CD8-positive, alpha-beta memory T cell (primary cell): ENCODE measurements at regions not wholly inside any gene's neighbourhood (a gene's known extent, or its start where the extent isn't known, plus 50 kb on each side); places are given as distances from the start of the nearest gene placed in this dataset.

Experiments
- CTCF ChIA-PET: fragments of 350-600 bp; sonication (Branson Sonifier 250); formaldehyde crosslinking; loops from one replicate; lab custom pipeline; 2021; ENCODE audit warnings: antibody characterized with exemption; lab: Charles Lee
- POLR2A ChIA-PET: fragments of 350-600 bp; sonication (Branson Sonifier 250); formaldehyde crosslinking; loops from one replicate; lab custom pipeline; 2021; ENCODE audit warnings: antibody characterized with exemption; lab: Charles Lee
- DNase-seq, 5 donors: peaks; one replicate each; pipeline versions ENCODE4 v3.0.0 to v3.0.0-alpha.2; 2020 to 2022; ENCODE audit warnings: mixed read lengths in 1 of 5
- H3K27ac ChIP-seq: one replicate; pipeline ENCODE4 v1.7.0; 2013; ENCODE audit warnings: low read depth, mild to moderate bottlenecking, low read length, moderate library complexity
- H3K27me3 ChIP-seq: 2 replicates; pipeline ENCODE4 v1.7.0; 2013; ENCODE audit warnings: low read length, mild to moderate bottlenecking; ENCODE audit not compliant: insufficient read depth, poor library complexity, severe bottlenecking
- H3K36me3 ChIP-seq: 2 replicates; pipeline ENCODE4 v1.7.0; 2013; ENCODE audit warnings: mild to moderate bottlenecking, low read length, moderate library complexity; ENCODE audit not compliant: insufficient read depth
- H3K4me1 ChIP-seq: 2 replicates; pipeline ENCODE4 v1.7.0; 2013; ENCODE audit warnings: mild to moderate bottlenecking, low read length, moderate library complexity; ENCODE audit not compliant: insufficient read depth
- H3K4me3 ChIP-seq: 2 replicates; pipeline ENCODE4 v1.7.0; 2013; ENCODE audit warnings: mild to moderate bottlenecking, low read length
- H3K9me3 ChIP-seq: 2 replicates; pipeline ENCODE4 v1.7.0; 2013; ENCODE audit warnings: mild to moderate bottlenecking, low read length
- H3K27ac Mint-ChIP-seq, 8 donors: one replicate each; pipeline ENCODE4 v1.8.0; 2020 to 2021; ENCODE audit warnings: mixed read lengths in 8 of 8, mild to moderate bottlenecking in 6 of 8, inconsistent platforms in 3 of 8, moderate library complexity in 3 of 8
- H3K27me3 Mint-ChIP-seq, 2 donors: one replicate each; pipeline ENCODE4 v1.8.0; 2020 to 2021; ENCODE audit warnings: mixed read lengths in 2 of 2, mild to moderate bottlenecking in 1 of 2, moderate library complexity in 1 of 2
- H3K36me3 Mint-ChIP-seq, 3 donors: one replicate each; pipeline ENCODE4 v1.8.0; 2020 to 2021; ENCODE audit warnings: mixed read lengths in 3 of 3, inconsistent platforms in 1 of 3, mild to moderate bottlenecking in 1 of 3
- H3K4me1 Mint-ChIP-seq, 3 donors: one replicate each; pipeline ENCODE4 v1.8.0; 2020 to 2021; ENCODE audit warnings: mixed read lengths in 3 of 3, inconsistent platforms in 1 of 3, mild to moderate bottlenecking in 1 of 3
- H3K4me3 Mint-ChIP-seq, 7 donors: one replicate each; pipeline ENCODE4 v1.8.0; 2020 to 2021; ENCODE audit warnings: mixed read lengths in 7 of 7, mild to moderate bottlenecking in 6 of 7, moderate library complexity in 4 of 7, inconsistent platforms in 2 of 7
- H3K9me3 Mint-ChIP-seq, 5 donors: one replicate each; pipeline ENCODE4 v1.8.0; 2020 to 2022; ENCODE audit warnings: mixed read lengths in 5 of 5, mild to moderate bottlenecking in 3 of 5, moderate library complexity in 2 of 5, inconsistent platforms in 1 of 5

DNA sequence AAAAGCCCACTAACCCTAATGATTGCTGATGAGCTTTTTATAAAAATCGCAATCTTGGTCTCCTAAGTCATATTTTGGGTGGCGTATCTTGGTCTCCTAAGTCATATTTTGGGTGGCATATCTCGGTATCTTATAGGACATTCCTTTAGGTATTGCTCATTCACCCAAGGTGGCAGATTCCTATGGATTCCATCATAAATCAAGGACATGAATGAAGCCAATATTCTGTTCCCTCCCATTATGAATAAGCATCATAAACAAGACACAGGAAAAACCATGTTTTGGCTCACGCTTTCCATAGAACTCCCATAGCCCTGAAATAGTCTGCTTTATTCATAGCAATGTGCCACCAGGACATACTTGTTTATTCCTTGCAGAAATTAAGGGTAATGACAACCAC is 95.0 kb upstream of the CD99 start:
- peaks cover 3 to 35% (median 7%) of the 10 kb centered on the region in 3 donors for H3K36me3 Mint-ChIP-seq
- Histone ChIP-seq H3K9me3 (no peaks in the 10 kb centered on the region), H3K4me1 (no peaks in the 10 kb centered on the region), H3K27me3 (no peaks in the 10 kb centered on the region), H3K36me3 (no peaks in the 10 kb centered on the region), H3K27ac (no peak overlapping the region), H3K4me3 (no peak overlapping the region)
- no peak overlapping the region for H3K4me3 Mint-ChIP-seq
- POLR2A ChIA-PET = no interaction called here
- H3K4me1 Mint-ChIP-seq = peaks cover 12 to 20% (median 17%) of the 10 kb centered on the region in 3 donors
- no peaks in the 10 kb centered on the region for H3K9me3 Mint-ChIP-seq
- H3K27me3 Mint-ChIP-seq = no peaks in the 10 kb centered on the region
- DNase-seq = no peak
- H3K27ac Mint-ChIP-seq = peak overlapping the region in 3 of 8 donors; percentile 35 to 55 (median 42)
- CTCF ChIA-PET = no interaction called here

DNA sequence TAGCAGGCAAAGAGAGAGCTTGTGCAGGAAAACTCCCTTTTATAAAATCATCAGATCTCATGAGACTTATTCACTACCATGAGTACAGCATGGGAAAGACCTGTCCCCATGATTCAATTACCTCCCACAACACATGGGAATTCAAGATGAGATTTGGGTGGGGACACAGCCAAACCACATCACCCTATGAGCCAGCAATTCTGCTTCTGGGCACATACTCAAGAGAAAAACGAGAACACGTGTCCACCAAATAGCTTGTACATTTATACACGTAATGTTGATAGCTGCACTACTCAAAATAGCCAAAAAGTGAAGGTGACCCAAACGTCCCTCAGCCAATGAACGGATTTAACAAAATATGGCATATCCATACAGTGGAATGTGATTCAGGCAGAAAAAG is 94.5 kb upstream of the DHRSX start:
- Mint-ChIP-seq H3K4me1 (peaks cover 14 to 20% (median 15%) of the 10 kb centered on the region in 3 donors), H3K4me3 (no peak overlapping the region), H3K27me3 (no peaks in the 10 kb centered on the region), H3K36me3 (peaks cover 3 to 28% (median 7%) of the 10 kb centered on the region in 3 donors), H3K9me3 (no peaks in the 10 kb centered on the region), H3K27ac (peak overlapping the region in 1 of 8 donors; percentile 37)
- no peaks in the 10 kb centered on the region for H3K27me3 ChIP-seq
- H3K9me3 ChIP-seq = no peaks in the 10 kb centered on the region
- no peaks in the 10 kb centered on the region for H3K4me1 ChIP-seq
- H3K36me3 ChIP-seq = no peaks in the 10 kb centered on the region
- no peak overlapping the region for H3K27ac ChIP-seq
- ChIA-PET CTCF (no interaction called here), POLR2A (no interaction called here)
- DNase-seq = no peak
- no peak overlapping the region for H3K4me3 ChIP-seq

DNA sequence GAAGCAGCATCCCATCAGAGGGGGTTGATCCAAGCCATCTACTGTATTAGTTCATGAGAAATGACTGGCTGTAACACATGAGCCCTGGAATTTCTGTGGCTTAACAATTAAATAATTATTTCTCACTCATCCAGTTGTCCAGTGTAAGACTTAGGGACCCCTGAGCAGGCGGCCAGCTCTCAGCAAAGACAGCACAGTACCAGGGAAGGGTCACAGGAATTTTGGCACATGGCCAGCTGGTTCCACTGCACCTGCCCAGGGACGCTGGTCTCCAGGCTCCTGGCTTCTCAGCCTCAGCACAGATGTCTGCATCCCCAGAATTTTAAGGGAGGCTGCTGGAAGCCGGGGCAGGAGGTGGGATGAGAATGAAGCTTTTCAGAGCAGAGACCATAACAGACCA is 93.7 kb upstream of the DHRSX start:
- H3K27me3 ChIP-seq = no peaks in the 10 kb centered on the region
- H3K27ac Mint-ChIP-seq = peak overlapping the region in 1 of 8 donors; percentile 14
- ChIA-PET CTCF (no interaction called here), POLR2A (no interaction called here)
- no peaks in the 10 kb centered on the region for H3K4me1 ChIP-seq
- H3K4me3 ChIP-seq = no peak overlapping the region
- no peak overlapping the region for H3K4me3 Mint-ChIP-seq
- H3K27me3 Mint-ChIP-seq = no peaks in the 10 kb centered on the region
- H3K27ac ChIP-seq = no peak overlapping the region
- H3K36me3 Mint-ChIP-seq = peaks cover 0 to 22% (median 7%) of the 10 kb centered on the region in 3 donors
- H3K36me3 ChIP-seq = no peaks in the 10 kb centered on the region
- peaks cover 14 to 20% (median 15%) of the 10 kb centered on the region in 3 donors for H3K4me1 Mint-ChIP-seq
- no peaks in the 10 kb centered on the region for H3K9me3 ChIP-seq
- H3K9me3 Mint-ChIP-seq = no peaks in the 10 kb centered on the region
- no peak for DNase-seq

DNA sequence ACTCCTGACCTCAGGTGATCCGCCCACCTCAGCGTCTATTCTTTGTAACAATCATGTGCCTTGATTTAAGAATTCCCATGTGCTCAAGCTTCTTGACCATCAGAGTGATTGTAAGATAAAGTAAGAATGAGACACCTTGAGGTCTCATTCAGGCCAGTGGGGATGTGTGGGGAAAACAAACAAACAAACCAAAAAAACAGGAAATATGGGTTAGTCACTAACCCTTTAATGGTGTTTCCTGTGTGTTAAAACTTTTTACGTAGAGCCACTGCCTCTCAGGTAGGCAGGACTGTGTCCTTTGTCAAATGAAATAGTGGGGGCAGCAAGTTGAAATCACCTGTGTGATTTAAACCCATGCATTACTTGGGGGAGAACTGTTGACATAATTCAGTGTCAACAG is 91.5 kb upstream of the DHRSX start:
- DNase-seq = no peak
- peak overlapping the region in 1 of 8 donors; percentile 22 for H3K27ac Mint-ChIP-seq

DNA sequence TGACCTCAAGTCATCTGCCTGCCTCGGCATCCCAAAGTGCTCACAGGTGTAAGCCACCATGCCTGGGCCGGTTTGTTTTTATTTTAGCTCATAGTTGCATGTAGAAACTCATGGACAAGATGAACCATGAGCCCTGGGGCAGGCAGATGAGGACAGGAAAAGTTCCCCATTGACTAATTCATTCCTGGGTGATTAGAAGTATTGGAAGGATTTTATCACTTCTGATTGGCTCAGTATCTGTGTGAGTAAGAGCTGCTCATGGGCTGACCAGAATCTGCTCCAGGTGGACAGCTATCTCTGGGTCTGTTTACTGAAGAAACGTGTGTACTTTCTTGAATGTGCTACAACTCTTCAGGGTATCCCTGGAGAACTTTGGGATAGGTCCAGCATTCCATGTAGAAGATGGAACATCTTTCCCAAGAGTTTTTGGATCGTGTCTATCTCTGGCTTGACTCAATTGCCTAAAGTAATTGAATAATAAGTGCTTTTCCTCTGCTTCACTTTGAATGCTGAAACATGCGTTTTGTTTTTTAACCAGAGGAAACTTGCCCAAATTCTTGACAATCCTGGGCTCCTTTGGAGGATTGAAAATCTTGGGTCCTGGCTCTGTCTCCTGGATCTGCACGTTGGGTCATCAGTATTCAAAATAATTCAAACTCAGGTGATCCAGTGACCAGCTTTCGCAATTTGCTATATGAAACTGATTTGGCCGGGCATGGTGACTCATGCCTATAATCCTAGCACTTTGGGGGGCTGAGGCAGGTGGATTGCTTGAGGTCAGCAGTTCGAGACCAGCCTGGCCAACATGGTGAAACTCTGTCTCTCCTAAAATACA is 88.6 kb upstream of the DHRSX start:
- H3K4me3 Mint-ChIP-seq = no peak overlapping the region
- H3K9me3 Mint-ChIP-seq = no peaks in the 10 kb centered on the region
- no peaks in the 10 kb centered on the region for H3K27me3 ChIP-seq
- H3K4me3 ChIP-seq = no peak overlapping the region
- peaks cover 4 to 6% of the 10 kb centered on the region in 2 donors for H3K27me3 Mint-ChIP-seq
- CTCF ChIA-PET = no interaction called here
- no peak for DNase-seq
- no peaks in the 10 kb centered on the region for H3K9me3 ChIP-seq
- H3K4me1 ChIP-seq = no peaks in the 10 kb centered on the region
- no peaks in the 10 kb centered on the region for H3K36me3 ChIP-seq
- H3K36me3 Mint-ChIP-seq = no peaks in the 10 kb centered on the region
- H3K27ac Mint-ChIP-seq = peak overlapping the region in 2 of 8 donors; percentile 24 to 84
- H3K27ac ChIP-seq = no peak overlapping the region
- H3K4me1 Mint-ChIP-seq = peaks cover 13 to 19% (median 16%) of the 10 kb centered on the region in 3 donors
- POLR2A ChIA-PET = no interaction called here

More for the DNA sequence above, 91.5 kb upstream of the DHRSX start:
- ChIA-PET CTCF (no interaction called here), POLR2A (no interaction called here)
- Histone ChIP-seq H3K27ac (no peak overlapping the region), H3K9me3 (no peaks in the 10 kb centered on the region), H3K36me3 (no peaks in the 10 kb centered on the region), H3K4me1 (no peaks in the 10 kb centered on the region), H3K4me3 (no peak overlapping the region), H3K27me3 (no peaks in the 10 kb centered on the region)
- no peaks in the 10 kb centered on the region for H3K27me3 Mint-ChIP-seq
- H3K9me3 Mint-ChIP-seq = no peaks in the 10 kb centered on the region
- no peak overlapping the region for H3K4me3 Mint-ChIP-seq
- H3K4me1 Mint-ChIP-seq = peaks cover 11 to 14% (median 14%) of the 10 kb centered on the region in 3 donors
- peaks cover 0 to 17% (median 1%) of the 10 kb centered on the region in 3 donors for H3K36me3 Mint-ChIP-seq

DNA sequence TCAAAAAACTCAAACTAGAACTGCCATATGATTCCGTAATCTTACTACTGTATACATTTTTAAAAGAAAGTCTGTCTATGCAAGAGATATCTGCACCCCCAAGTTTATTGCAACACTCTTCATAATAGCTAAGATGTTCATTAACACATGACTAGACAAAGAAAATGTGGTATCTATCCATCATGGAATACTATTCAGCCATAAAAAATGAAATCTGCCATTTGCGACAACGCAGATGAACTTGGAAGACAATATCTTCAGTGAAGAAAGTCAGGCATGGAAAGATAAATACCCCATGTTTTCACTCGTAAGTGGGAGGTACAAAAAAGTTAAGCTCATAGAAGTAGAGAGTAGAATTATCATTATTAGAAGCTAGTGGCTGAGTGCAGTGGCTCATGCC is 87.3 kb upstream of the DHRSX start:
- no peaks in the 10 kb centered on the region for H3K9me3 Mint-ChIP-seq
- Histone ChIP-seq H3K9me3 (no peaks in the 10 kb centered on the region), H3K4me3 (no peak overlapping the region), H3K4me1 (peaks cover 4% of the 10 kb centered on the region), H3K27me3 (peaks cover 3% of the 10 kb centered on the region), H3K27ac (no peak overlapping the region), H3K36me3 (no peaks in the 10 kb centered on the region)
- no peak overlapping the region for H3K4me3 Mint-ChIP-seq
- no peaks in the 10 kb centered on the region for H3K36me3 Mint-ChIP-seq
- no peak for DNase-seq
- H3K4me1 Mint-ChIP-seq = peaks cover 8 to 18% (median 11%) of the 10 kb centered on the region in 3 donors
- POLR2A ChIA-PET = no interaction called here
- CTCF ChIA-PET = no interaction called here
- peak overlapping the region in 2 of 8 donors; percentile 22 to 35 for H3K27ac Mint-ChIP-seq
- peaks cover 8 to 9% of the 10 kb centered on the region in 2 donors for H3K27me3 Mint-ChIP-seq

DNA sequence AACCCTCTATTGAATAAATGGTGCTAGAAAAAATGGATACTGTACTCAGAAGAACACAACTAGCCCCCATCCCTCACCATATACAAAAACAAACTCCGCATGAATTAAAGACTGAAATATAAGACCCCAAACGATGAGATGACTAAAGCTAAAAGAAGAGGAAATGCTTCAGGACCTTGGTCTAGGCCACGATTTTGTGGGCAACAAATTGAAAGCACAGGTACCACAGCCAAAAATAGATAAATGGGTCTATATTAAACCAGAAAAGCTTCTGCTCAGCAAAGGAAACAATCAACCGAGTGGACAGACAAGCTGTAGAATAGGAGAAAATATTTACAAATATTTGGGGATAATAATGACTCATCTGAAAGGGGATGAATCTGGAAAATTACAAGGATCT is 86.4 kb upstream of the DHRSX start:
- peaks cover 2 to 21% (median 8%) of the 10 kb centered on the region in 3 donors for H3K4me1 Mint-ChIP-seq
- CTCF ChIA-PET = no interaction called here
- peaks cover 17 to 18% of the 10 kb centered on the region in 2 donors for H3K27me3 Mint-ChIP-seq
- Histone ChIP-seq H3K9me3 (no peaks in the 10 kb centered on the region), H3K4me1 (peaks cover 4% of the 10 kb centered on the region), H3K27ac (no peak overlapping the region), H3K36me3 (no peaks in the 10 kb centered on the region), H3K27me3 (peaks cover 10% of the 10 kb centered on the region), H3K4me3 (no peak overlapping the region)
- peak overlapping the region in 1 of 8 donors; percentile 29 for H3K27ac Mint-ChIP-seq
- no peak for DNase-seq
- POLR2A ChIA-PET = no interaction called here
- no peaks in the 10 kb centered on the region for H3K9me3 Mint-ChIP-seq
- no peaks in the 10 kb centered on the region for H3K36me3 Mint-ChIP-seq
- H3K4me3 Mint-ChIP-seq = no peak overlapping the region

DNA sequence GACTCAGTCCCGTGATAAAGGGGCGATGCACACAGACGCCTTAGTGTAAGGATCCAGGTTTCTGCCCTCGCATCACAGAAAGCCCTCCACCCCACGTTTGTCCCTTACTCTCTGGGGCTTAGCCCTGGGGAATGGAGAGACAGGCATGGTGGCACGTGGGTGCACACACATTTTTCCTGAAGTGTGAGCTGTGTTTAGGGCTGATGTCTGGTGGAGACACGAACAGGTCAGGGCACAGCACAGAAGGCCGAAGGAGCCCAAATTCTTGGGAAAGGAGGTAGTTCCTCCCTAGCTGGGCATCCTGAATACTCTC is 84.3 kb upstream of the DHRSX start:
- H3K9me3 Mint-ChIP-seq = no peaks in the 10 kb centered on the region
- POLR2A ChIA-PET = no interaction called here
- no peak overlapping the region for H3K4me3 Mint-ChIP-seq

More for the DNA sequence above, 84.3 kb upstream of the DHRSX start:
- H3K27ac Mint-ChIP-seq = no peak overlapping the region
- peaks cover 25% of the 10 kb centered on the region for H3K27me3 ChIP-seq
- peaks cover 0 to 6% (median 0%) of the 10 kb centered on the region in 3 donors for H3K36me3 Mint-ChIP-seq
- no peak overlapping the region for H3K27ac ChIP-seq
- no peaks in the 10 kb centered on the region for H3K9me3 ChIP-seq
- no peak overlapping the region for H3K4me3 ChIP-seq
- peaks cover 27 to 36% of the 10 kb centered on the region in 2 donors for H3K27me3 Mint-ChIP-seq
- no peaks in the 10 kb centered on the region for H3K36me3 ChIP-seq
- H3K4me1 Mint-ChIP-seq = peaks cover 0 to 17% (median 8%) of the 10 kb centered on the region in 3 donors
- DNase-seq = no peak
- CTCF ChIA-PET = no interaction called here
- peaks cover 4% of the 10 kb centered on the region for H3K4me1 ChIP-seq
